NCI-H2227 treated with DMSO at 0.1 percent for 48 hours (cell line): ENCODE measurements at regions not wholly inside any gene's neighbourhood (a gene's known extent, or its start where the extent isn't known, plus 50 kb on each side); places are given as distances from the start of the nearest gene placed in this dataset.

Experiments used
- DNase-seq: peaks from one replicate; lab custom pipeline; 2025; lab: John Stamatoyannopoulos, UW

DNA sequence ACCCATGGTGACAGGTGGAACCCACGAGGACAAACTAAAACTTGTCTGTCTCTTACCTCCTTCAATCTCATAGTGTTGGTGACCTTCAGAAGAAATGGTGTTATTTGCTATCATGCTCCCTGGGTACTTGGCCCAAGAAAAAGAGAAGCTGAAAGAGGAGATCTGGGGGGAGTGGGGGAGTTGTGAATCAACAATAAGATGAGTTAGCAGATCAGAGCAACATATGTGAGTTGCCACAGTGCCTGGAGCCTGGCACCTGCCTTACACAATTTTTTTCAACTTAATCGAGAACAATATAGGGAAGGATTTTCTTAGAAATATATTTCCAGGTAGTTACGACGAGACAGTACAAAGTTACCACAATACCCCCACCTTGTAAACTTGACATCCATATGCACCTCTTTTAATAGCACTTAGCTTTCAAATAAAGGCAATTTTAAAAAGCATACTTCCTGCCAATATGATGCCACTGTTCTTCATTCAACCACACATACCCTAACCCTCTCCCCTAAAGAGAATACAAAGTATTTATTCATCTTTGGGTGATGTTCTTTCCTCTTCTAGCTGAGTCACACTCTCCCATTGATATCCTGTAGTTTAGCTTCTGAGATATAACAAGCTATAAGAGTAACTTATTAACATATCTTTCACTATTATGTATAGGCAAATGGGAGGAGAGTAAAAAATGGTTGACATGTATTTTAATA, 424.1 kb upstream of the OR4E1 start:
- no peak for DNase-seq

DNA sequence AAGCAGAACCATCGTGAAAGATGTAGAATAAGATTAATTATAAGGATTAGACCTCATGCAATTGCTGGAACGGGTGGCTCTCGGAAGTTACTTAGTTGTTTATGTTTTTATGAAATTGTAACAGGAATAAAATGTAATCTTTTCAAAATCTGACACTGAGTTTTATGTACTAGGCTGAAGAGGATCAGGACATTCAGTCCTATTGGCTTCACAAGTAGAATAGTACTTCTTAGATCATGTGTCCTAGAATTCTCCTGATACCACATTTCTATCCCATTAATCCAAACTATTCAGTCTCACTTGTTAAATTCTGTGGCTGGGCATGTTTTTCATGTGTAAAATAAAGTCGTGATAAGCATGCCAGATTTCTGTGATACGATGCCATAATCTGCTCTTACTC, 423.5 kb upstream of the OR4E1 start:
- DNase-seq: no peak

DNA sequence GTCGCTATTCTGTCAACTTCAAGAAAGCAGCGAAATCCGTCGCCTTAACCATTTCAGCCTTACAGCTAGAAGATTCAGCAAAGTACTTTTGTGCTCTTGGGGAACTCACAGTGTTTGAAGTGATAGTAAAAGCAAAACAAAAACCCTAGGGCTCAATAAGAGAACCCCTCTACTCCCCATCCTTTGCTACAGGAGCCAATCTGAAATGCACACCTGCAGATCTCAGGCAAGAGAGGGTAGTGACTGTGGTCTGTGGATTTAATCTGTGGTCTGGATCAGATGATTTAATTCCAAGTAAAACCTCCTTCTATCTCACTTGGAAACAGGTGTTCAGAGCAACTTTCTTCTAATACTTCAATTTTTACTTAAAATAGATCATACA, 422.9 kb upstream of the OR4E1 start:
- DNase-seq: no peak

DNA sequence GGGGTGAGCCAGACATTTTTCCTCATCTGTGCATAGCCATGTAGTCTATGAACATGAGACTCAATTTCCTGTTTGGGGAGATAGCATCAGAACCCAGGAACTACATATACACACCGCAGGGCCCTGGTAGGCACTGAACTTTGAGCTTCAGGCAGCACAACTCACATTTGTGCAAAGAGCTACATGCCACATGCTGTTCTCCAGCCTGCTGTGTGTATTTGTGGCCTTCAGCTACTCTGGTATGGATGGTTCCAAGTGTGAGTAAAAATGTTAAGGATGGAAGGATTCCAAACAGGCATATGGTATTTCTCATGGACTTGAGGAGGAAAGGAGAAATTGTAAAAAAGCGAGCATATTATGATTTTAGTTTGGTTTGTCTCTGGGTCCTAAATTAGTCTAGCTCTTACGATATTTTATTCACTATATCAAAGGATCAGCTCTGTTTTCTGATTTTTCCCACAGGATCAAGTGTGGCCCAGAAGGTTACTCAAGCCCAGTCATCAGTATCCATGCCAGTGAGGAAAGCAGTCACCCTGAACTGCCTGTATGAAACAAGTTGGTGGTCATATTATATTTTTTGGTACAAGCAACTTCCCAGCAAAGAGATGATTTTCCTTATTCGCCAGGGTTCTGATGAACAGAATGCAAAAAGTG, 422.4 kb upstream of the OR4E1 start:
- no peak for DNase-seq

DNA sequence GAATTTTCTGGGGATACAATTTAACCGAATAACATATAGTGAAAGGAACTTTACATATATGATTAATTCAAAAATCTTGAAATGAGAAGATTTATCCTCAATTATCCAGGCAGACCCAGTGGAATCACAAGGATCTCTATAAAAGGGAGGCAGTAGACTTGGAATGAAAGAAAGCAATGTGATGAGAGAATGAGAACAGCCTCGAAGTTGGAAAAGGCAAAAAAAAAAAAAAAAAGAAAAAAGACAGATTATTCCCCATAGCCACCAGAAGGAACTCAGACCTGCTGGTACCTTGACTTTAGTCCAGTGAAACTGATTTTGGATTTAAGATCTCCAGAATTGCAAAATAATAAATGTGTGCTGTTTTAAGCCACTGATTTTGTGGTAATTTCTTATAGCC, 416.3 kb upstream of the OR4E1 start:
- DNase-seq: no peak

DNA sequence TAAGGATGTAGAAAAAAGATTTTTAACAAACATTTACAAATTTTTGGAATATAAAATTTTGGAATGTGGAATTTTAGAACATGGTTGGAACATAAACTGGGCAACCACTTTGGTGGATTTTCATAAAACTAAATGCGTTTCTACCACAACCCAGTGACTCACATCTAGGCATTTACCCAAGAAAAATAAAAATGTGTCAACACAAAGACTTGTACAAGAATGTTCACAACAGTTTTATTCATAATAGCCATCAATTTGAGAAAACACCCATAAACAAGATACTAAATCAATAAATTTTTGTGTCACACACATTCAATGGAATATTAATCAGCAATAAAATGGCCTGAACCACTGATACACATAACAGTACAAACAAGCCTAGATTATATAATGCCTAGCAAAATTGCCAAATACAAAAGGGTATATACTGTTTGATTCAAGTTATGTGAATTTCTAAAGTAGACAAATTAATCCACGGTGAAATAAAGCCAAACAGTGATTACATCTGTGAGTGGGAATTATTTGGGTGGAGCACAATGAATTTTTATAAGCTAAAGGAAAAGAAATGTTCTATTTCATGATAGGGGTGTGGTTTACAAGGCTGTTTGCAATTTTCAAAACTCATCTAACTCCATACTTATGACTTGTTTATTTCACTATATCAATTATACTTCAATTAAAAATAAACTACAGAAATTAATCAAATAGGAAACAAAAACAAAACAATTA, 415.2 kb upstream of the OR4E1 start:
- no peak for DNase-seq

DNA sequence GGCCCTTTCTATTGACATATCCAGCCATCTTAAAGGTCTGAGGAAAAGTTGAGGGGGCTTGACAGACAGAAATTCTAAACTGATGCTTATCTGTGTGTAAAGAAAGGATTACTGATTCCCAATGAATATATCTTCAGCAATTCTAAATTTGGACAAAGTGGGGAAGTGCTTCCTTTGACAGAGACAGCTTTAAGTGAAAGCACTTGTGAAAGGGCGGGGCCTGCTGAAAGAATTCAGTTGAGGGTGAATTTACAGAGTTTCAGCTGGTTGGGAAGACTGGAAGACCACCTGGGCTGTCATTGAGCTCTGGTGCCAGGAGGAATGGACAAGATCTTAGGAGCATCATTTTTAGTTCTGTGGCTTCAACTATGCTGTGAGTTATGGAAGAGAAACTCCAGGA, 412.5 kb upstream of the OR4E1 start:
- DNase-seq: no peak

DNA sequence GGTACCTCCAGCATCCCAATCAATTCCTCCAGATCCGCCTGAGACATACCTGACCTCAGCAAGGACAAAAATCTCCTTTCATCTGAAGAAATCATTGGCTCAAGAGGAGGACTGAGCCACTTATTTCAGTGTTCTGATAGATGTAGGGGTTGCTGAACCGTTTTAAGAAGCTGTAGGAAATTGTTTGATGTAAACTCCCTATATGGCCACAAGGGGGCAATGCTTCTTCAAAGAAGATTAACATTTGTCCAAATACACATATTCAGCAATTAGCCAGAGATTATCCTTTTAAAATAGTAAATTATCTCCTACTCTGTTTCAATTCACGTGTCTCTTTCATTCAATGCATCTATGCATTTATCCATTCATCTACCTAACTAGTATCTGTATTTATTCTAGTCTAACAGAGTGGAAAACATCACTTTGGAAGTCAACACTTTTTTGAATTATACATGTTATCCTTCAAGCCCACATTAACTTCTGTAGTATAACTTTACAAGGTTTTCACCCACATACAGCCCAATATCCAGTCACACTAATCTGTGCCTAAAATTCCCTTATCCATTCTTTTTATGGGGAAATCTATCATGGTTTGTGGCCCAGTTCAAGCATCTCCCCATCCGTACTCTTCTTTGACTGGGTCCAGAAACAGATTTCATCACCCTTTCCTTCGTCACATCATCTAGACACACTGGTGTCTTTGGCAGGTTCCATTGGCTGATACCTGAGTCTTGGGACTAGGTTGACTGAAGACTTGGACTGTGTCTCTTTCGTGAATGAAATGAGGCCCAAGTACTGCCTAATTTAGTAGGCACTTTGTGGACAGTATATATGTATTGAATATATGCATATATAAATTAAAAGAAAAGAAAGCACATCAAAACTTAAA, 411.0 kb upstream of the OR4E1 start:
- peak; percentile 38 for DNase-seq

DNA sequence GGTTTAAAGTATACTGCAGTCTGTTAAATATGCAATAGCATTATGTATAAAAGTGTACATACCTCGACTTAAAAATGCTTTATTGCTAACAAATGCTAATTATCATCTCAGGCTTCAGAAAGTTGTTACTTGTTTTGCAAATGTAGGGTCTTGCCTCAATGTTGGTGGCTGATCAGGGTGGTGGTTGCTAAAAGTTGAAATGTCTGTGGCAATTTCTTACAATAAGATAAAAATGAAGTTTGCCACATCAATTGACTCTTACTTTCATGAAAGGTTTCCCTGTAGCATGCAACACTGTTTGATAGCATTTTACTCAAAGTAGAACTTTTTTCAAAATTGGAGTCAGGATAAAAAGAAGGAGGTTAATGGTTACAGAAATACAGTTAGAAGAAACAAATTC, 407.7 kb upstream of the OR4E1 start:
- DNase-seq: no peak

DNA sequence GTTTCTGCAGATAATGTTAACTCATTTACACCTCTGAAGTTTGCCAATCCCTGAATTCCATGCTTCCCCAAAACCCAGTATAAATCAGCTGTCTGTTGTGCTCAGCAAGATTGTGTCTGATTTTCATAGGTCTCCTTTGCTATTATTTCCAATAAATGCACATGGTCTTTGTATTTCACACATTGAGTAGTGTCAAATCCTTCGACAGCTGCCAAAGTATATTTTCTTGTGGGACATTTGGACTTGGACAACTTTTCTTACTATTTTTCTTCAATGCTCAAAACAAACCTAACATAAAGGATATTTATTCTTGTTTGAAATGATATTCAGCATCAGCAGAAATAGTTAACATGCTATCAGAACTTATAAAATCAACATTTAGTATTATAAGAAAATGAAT, 406.1 kb upstream of the OR4E1 start:
- no peak for DNase-seq

DNA sequence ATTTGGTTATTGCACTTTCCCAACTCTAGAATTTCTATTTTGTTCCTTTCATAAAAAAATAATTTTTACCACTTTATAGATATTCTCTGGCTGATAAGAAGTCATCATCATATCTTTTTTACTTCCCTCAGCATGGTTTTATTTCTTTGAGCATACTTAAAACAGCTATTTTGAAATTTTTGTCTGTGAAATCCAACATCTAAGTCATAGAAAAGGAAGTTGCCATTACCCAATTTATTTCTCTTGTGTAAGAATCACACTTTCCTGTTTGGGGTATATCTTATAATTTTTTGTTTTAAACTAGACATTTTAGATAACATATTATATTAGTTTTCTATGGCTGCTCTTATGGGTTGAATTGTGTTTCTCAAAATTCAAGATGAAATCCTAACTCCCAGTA, 400.2 kb upstream of the OR4E1 start:
- no peak for DNase-seq

DNA sequence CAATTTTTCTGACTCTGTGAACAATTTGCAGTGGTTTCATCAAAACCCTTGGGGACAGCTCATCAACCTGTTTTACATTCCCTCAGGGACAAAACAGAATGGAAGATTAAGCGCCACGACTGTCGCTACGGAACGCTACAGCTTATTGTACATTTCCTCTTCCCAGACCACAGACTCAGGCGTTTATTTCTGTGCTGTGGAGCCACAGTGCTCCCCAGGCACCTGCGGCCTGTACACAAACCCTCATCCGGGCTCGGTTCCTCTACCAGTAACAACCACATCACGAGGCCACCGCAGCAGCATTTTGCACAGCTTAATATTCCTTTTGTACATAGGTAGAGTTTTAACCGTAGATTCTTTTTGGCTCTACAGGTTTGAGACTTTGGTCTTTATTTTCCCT, 397.4 kb upstream of the OR4E1 start:
- no peak for DNase-seq

DNA sequence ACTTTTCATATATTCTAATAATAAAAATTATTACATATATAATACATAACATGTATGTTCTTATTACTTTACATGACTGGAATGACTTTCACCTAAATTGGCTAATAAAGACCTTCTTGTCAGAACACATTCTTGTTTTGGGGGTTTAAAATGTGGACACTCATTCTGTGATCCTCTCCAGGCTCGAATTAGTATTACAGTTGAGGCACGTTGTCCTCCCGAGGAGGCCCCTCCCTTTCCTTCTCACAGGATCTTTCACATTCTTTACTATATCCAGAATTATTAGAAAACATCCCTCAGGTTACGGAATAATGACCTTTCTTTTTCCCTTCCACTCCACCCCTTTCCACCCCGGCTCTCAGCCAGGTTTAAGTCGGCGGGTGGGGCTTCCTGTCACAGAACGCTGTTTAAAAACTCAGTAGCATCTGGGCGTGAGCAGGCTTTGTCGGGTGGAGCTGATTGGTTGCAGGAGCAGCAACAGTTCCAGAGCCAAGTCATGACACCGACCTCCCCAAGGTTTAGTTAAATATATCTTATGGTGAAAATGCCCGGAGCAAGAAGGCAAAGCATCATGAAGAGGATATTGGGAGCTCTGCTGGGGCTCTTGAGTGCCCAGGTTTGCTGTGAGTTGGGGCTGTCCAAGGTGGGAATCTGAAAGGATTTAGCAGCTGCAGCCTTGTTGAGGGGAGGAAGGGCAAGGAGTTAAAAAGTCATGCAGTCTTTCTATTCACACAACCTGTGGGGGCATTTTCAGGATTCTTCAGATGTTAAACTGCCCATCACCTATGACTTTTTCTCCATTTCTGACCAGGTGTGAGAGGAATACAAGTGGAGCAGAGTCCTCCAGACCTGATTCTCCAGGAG, 396.7 kb upstream of the OR4E1 start:
- DNase-seq: no peak

DNA sequence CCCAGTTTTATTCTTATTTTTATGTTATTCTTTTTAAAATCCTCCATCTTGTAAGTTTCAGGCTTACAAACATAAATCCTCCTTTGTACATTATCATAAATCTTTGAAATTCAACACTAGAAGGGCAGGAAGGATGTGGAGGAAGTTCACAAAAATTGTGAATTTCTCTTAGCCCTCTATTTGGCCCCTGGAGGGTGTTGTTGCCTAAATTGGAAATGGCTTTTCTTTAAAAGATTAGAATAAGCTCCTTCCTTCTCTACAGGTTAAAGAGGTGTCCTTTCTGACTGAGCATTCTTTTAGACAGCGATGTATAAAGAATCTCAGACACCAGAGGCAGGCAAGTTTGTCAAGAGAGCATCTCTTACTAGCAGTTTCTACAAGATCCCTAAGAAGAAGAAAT, 391.7 kb upstream of the OR4E1 start:
- DNase-seq: no peak

DNA sequence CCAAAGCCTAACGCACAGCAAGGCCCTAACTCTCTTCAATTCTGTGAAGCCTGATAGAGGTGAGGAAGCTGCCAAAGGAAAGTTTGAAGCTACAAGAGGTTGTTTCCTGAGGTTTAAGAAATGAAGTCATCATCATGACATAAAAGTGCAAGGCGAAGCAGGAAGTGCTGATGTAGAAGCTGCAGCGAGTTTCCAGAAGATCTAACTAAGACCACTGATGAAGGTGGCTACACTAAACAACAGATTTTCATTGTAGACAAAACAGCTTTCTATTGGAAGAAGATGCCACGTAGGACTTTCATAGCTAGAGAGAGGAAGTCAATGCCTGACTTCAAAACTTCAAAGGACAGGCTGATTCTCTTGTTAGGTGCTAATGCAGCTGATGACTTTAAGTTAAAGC, 385.6 kb upstream of the OR4E1 start:
- DNase-seq: no peak

DNA sequence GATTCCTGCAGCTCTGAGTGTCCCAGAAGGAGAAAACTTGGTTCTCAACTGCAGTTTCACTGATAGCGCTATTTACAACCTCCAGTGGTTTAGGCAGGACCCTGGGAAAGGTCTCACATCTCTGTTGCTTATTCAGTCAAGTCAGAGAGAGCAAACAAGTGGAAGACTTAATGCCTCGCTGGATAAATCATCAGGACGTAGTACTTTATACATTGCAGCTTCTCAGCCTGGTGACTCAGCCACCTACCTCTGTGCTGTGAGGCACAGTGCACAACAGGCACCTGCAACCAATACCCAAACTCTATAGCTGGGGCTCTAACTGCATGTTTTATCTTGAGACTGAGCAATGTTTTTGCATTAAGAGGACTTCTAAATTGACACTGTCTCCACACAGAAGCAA, 379.2 kb upstream of the OR4E1 start:
- no peak for DNase-seq

DNA sequence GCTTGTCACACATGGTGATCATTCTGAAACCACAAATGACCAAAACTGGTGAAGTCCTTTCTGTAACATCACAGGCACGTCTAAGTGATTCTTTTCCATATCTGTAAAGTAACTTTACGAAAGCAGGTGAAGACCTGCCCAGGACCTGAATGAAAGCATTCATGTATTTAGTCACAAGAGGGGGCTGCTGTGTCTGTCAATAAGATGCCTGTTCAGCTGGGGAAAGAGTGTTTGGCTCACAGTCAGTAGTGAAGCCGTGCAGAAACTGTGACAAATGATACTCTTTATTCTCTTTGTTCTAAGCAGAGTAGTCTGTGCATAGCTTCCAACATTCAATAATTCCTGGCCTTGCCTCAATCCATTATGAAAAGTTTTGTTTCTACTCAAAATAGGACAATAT, 373.5 kb upstream of the OR4E1 start:
- no peak for DNase-seq

DNA sequence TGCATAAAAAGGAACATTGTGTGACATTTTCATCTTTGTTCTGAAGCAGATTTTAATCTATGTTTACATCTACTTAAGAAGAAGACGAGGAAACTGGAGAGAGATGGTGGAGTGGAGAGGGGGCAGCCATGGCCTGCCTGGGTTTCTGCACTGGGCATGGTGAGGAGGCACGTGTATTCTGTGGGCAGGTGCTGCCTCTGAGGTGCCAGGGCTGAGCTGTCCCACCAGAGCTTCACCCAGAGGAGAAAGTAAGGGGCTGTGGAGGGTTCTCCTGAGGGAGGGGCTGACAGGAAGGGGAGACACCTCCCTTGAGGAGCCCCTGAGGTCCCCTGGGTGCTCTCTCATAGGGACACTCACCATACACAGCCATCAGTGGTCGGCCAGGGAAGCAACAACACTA, 372.4 kb upstream of the OR4E1 start:
- no peak for DNase-seq

DNA sequence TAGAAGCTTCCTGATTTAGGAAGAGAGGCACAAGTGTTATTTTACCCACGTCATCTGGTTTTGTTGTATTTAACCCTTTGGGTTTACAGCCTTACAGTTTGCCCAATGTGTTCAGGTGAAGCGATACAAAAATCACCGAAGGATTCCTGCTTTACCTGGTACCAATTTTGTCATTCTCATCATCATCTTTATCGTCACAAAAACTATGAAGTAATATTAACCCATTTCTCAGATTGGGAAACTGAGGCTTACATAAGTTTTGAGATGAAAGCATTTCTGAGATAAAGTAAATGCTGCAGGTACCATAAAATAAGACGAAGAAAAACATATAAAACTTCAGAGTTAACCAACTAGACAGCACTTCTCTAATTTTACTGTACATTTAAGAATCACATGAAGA, 370.6 kb upstream of the OR4E1 start:
- DNase-seq: no peak

DNA sequence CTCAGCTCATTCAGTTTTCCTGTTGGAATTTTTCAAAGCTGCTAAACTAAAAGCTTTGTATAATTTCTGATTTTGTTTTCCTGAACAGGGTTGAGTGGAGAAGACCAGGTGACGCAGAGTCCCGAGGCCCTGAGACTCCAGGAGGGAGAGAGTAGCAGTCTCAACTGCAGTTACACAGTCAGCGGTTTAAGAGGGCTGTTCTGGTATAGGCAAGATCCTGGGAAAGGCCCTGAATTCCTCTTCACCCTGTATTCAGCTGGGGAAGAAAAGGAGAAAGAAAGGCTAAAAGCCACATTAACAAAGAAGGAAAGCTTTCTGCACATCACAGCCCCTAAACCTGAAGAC, 367.1 kb upstream of the OR4E1 start:
- DNase-seq: no peak

DNA sequence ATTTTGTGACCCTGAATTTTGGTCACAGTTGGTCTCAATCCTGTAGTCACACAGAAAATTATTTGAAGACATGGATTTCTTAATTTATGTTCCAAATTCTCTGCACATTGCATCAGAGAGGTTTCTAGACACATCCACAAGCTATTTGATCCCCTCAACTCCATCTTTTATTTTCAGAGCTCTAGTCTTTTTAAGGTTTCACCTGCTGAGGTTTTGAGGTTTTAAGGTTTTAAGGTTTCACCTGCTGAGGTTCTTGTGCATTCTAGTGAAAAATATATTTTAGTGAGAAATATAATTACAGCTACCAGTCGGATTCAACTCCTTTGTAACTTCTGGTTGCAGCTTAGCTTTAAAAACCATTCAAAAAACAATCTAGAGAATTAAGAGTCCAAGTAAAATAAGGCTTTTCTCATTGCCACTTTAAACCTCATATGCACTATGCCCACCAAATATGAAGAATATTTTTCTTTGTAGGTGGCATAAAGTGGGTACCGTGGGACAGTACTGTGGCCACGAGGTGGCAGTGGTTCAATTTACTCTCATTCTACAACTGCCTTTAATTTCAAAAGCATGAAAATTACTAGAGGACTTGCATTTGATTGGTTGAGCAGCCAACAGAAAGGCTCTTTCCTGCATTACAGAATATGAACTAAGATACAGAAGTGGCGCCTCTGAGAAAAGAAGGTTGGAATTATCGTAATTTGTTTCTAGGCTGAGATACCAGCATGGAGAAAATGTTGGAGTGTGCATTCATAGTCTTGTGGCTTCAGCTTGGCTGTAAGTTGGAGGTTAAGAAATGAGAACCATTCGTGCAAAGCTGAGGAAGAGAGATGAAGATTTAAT, 366.5 kb upstream of the OR4E1 start:
- DNase-seq: no peak
